HepG2 (cell line): ENCODE measurements at regions not wholly inside any gene's neighbourhood (a gene's known extent, or its start where the extent isn't known, plus 50 kb on each side); places are given as distances from the start of the nearest gene placed in this dataset.

ENCODE experiments used
- CTCF ChIP-seq: sonication (generic); formaldehyde crosslinking; IDR thresholded peaks from 2 replicates; pipeline ENCODE4 v1.5.0; 2020; ENCODE audit warnings: mild to moderate bottlenecking, missing genetic modification reagents, moderate library complexity
- ZNF776 ChIP-seq: sonication (generic); formaldehyde crosslinking; IDR thresholded peaks from 2 replicates; pipeline ENCODE4 v1.4.0; 2020; ENCODE audit warnings: mild to moderate bottlenecking, missing genetic modification reagents

- TF ChIP-seq CTCF (CRISPR knock-in tag) (no peak), ZNF776 (CRISPR knock-in tag) (no peak)
These were observed 227.6 kb downstream of the PCDH20 start for GRCh38 chr13:61188057-61188456.
